ENCODE measurements at regions not wholly inside any gene's neighbourhood (a gene's known extent, or its start where the extent isn't known, plus 50 kb on each side); places are given as distances from the start of the nearest gene placed in this dataset.

DNA sequence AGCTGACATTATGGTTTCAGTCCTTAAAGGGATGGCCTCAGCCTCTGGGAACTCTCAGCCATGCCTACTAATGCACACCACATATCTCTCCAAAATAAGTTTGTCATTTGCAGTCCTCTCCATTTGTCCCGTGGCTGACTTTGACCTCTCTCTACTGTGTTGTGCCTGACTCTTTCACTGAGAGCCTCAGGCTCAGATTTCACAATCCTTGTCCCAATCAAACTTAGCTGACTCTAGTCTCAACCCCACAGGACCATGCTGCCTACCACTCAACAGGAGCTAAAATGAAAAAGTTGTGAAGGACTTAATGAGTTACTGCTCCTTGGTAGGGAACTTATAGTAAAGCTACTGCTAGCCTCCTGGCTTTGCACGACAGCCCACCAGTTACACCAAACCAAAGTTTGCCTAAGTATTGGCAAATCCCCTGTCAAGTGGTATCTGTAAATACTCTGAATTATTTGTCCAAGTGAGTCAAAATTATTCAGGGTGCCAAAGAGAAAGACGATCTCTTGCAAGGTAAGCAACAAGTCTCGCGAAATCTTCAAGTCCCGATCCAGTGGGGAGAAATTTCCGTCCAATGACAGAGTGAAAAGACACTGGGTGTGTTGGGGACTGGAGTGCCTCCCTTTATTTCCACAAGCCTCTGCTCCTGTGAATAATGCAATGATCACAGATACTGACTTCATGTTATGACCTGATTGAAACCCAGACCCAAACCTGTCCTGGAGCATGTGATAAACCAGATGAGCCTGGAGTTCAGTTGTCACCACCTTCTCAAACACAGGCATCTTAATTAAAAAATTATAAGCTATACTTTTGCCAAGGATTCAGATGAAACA, 124.4 kb upstream of the FOXQ1 start:
- Histone ChIP-seq H3K36me3 (ENCODE audit: control insufficient read depth, insufficient read depth, low read length) (no peaks in the 10 kb centered on the region), H3K4me3 (replicated peaks; ENCODE audit: low read depth, low read length) (no peak overlapping the region), H3K27me3 (replicated peaks; ENCODE audit: control insufficient read depth, insufficient read depth, low read length) (0 out of 2 replicates have a peak, but pooled peaks cover 2% of the 10 kb centered on the region)
- DNase-seq (ENCODE audit: extremely low read depth, insufficient read length): no peak
- TF ChIP-seq, protein P1, sequence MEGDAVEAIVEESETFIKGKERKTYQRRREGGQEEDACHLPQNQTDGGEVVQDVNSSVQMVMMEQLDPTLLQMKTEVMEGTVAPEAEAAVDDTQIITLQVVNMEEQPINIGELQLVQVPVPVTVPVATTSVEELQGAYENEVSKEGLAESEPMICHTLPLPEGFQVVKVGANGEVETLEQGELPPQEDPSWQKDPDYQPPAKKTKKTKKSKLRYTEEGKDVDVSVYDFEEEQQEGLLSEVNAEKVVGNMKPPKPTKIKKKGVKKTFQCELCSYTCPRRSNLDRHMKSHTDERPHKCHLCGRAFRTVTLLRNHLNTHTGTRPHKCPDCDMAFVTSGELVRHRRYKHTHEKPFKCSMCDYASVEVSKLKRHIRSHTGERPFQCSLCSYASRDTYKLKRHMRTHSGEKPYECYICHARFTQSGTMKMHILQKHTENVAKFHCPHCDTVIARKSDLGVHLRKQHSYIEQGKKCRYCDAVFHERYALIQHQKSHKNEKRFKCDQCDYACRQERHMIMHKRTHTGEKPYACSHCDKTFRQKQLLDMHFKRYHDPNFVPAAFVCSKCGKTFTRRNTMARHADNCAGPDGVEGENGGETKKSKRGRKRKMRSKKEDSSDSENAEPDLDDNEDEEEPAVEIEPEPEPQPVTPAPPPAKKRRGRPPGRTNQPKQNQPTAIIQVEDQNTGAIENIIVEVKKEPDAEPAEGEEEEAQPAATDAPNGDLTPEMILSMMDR (IDR thresholded peaks at IDR 0.05; ENCODE audit: insufficient read depth, low read length, poor library complexity, severe bottlenecking): no peak

DNA sequence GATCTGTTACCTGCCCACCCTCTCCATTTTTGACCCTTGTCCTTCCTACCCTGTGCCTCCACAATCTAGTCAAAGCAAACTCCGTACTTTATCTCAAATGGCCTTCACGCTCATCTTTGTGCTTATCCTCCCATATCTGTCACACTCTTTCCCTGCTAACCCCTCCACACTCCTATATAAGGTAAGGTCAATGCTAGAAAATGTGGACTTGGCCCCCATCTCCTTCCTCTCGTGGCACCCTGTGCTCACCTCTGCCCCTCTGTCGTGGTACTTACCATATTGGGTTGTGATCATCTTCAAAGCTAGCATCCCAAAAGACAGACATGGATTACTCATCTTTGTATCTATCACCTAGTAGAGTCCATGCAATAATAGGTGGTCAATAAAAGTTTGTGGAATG, 127.6 kb upstream of the FOXQ1 start:
- Histone ChIP-seq H3K27me3 (replicated peaks; ENCODE audit: control insufficient read depth, insufficient read depth, low read length) (0 out of 2 replicates have a peak, but pooled peaks cover 2% of the 10 kb centered on the region), H3K4me3 (replicated peaks; ENCODE audit: low read depth, low read length) (no peak overlapping the region), H3K36me3 (ENCODE audit: control insufficient read depth, insufficient read depth, low read length) (no peaks in the 10 kb centered on the region)
- DNase-seq (ENCODE audit: extremely low read depth, insufficient read length): no peak
- TF ChIP-seq, protein P1 (IDR thresholded peaks at IDR 0.05; ENCODE audit: insufficient read depth, low read length, poor library complexity, severe bottlenecking): no peak

DNA sequence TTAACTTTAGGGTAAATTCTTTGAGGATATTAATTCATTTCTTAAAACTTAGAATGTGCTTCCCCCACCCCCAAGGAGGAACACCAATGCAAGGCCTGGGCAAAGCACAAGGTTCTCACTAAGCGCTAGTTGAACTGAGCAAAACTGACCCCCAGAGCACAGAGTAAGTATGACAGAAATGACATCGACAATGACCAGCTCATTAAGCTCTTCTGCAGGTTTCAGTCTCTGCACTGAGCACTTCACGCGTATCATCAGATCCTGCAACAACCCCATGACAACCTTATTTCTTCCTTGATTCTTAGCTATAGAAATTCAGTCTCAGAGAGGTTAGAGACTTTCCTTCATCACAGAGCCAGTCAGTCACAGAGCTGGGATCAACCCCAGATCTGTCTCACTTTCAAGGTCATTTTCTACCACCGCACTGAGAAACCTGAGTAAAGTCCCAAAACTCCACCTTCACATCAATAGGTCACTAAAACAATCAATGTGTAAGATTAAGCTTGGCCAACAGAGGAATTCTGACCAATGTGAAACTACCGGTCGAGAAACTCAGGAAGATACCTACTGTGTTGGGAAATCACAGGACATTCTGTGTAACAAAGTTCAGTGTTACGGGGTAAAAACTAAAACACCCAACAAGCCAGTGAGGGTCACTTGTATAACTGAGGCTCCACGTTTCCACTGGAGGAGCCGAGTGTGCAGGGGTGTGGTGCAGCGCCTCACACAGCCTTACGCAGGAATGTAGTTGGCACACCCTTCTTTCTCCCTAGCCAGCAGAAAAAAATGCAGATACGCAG, 129.0 kb upstream of the FOXQ1 start:
- TF ChIP-seq, protein P1 (IDR thresholded peaks at IDR 0.05; ENCODE audit: insufficient read depth, low read length, poor library complexity, severe bottlenecking): no peak
- DNase-seq (ENCODE audit: extremely low read depth, insufficient read length): no peak

DNA sequence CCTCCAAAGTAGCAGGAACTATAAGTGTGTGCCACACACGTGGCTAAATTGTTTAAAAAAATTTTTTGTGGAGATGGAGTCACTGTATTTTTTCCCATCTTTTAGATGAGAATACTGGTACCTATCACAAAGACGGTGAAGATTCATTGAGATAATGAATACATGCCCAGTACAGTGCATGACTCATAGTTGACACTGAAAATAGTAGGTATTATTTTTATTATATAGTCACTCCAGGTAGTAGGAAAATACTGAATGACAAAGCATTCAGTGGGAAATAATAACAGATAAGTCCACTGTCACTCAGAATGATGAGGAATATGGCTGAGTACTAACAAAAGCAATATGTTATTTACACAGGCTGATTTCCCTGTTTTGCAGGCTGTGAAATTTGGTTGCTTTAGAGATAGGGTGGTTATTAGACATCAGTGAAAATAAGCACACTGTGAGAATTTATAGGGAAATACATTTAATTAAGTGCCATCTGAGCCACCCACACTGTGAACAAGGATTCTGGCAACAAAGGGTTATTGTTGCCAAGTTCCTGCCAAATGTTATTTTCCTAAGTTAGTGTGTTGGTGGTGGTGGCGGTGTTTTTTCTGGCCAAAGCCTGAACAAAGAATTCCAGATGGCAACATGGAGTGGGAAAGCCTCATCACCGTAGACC, 129.8 kb upstream of the FOXQ1 start:
- H3K36me3 ChIP-seq (ENCODE audit: control insufficient read depth, insufficient read depth, low read length): no peaks in the 10 kb centered on the region
- TF ChIP-seq, protein P1 (IDR thresholded peaks at IDR 0.05; ENCODE audit: insufficient read depth, low read length, poor library complexity, severe bottlenecking): no peak
- no peak overlapping the region for H3K4me3 ChIP-seq (replicated peaks; ENCODE audit: low read depth, low read length)
- DNase-seq (ENCODE audit: extremely low read depth, insufficient read length): no peak
- peaks cover 2% of the 10 kb centered on the region for H3K27me3 ChIP-seq (replicated peaks; ENCODE audit: control insufficient read depth, insufficient read depth, low read length)

More for the DNA sequence above, 129.0 kb upstream of the FOXQ1 start:
- no peak overlapping the region for H3K4me3 ChIP-seq (replicated peaks; ENCODE audit: low read depth, low read length)
- peaks cover 2% of the 10 kb centered on the region for H3K27me3 ChIP-seq (replicated peaks; ENCODE audit: control insufficient read depth, insufficient read depth, low read length)
- H3K36me3 ChIP-seq (ENCODE audit: control insufficient read depth, insufficient read depth, low read length): no peaks in the 10 kb centered on the region

DNA sequence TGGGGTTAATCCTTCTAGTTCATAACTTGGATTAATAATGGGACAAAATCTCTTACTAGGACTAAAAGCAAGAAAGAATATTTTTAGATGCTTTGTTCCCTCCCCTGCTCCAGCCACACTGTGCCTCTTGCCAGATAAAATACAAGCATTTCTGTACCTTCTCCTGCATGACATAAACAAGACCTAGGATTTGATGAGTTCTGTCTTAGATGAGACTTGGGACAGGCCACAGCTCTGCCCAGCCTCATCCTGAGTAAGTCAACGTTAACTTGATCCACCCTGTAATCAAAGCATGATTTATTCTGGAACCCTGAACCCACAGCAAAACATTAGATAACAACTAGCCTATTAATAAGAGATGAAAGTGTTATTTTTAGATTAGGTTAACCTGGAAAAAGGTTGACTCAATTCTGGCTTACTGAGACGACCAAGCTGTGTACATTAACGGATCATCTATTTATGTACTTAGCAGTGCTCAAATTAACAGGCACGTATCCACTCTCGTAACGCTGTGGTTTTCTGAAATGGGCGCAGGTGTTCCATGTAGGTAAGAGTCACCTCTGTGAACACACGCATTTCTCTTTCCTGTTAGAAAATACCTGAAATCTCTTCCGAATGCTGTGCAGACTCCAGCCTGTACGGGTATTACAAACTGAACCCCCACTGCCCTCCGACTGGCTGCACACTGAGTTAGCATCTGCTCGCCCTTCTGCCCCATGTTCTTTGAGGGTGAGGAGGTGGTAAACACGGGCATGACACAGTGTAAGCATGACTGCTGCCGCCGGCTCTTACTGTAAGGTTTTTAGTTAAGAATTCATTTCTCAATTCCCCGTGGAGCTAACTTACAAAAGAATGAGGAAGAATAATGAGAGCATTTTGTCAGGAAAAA, 132.1 kb upstream of the FOXQ1 start:
- TF ChIP-seq, protein P1 (IDR thresholded peaks at IDR 0.05; ENCODE audit: insufficient read depth, low read length, poor library complexity, severe bottlenecking): no peak
- no peak overlapping the region for H3K4me3 ChIP-seq (replicated peaks; ENCODE audit: low read depth, low read length)
- no peaks in the 10 kb centered on the region; the same call in none of the 2 replicates for H3K27me3 ChIP-seq (replicated peaks; ENCODE audit: control insufficient read depth, insufficient read depth, low read length)
- no peaks in the 10 kb centered on the region for H3K36me3 ChIP-seq (ENCODE audit: control insufficient read depth, insufficient read depth, low read length)
- no peak for DNase-seq (ENCODE audit: extremely low read depth, insufficient read length)
